Adrenal gland (tissue), 5 donors: ENCODE measurements at regions not wholly inside any gene's neighbourhood (a gene's known extent, or its start where the extent isn't known, plus 50 kb on each side); places are given as distances from the start of the nearest gene placed in this dataset.

Source experiments
- POLR2A ChIP-seq, 2 donors: fragments of 450-650 bp; IDR thresholded peaks; one replicate each; pipeline ENCODE4 v1.6.1; 2017; ENCODE audit warnings: antibody characterized with exemption in 2 of 2, mild to moderate bottlenecking in 2 of 2, moderate library complexity in 1 of 2
- TF ChIP-seq, protein P1 (sequence below), 6 experiments: fragments of 450-650 bp in 4 of 6; fragments of 200-600 bp in 2 of 6; sonication (generic) in 1 of 6; IDR thresholded peaks; 1 replicate in 5 of 6; 2 replicates in 1 of 6; pipeline versions ENCODE4 v1.5.1 to v1.8.0; 2016 to 2021; ENCODE audit warnings: antibody characterized with exemption in 6 of 6, mild to moderate bottlenecking in 2 of 6, moderate library complexity in 1 of 6
- donor health status: DM: no; HTN: no; CAD: no.

- no peak for TF ChIP-seq POLR2A (IDR thresholded peaks at IDR 0.05)
- TF ChIP-seq, protein P1, sequence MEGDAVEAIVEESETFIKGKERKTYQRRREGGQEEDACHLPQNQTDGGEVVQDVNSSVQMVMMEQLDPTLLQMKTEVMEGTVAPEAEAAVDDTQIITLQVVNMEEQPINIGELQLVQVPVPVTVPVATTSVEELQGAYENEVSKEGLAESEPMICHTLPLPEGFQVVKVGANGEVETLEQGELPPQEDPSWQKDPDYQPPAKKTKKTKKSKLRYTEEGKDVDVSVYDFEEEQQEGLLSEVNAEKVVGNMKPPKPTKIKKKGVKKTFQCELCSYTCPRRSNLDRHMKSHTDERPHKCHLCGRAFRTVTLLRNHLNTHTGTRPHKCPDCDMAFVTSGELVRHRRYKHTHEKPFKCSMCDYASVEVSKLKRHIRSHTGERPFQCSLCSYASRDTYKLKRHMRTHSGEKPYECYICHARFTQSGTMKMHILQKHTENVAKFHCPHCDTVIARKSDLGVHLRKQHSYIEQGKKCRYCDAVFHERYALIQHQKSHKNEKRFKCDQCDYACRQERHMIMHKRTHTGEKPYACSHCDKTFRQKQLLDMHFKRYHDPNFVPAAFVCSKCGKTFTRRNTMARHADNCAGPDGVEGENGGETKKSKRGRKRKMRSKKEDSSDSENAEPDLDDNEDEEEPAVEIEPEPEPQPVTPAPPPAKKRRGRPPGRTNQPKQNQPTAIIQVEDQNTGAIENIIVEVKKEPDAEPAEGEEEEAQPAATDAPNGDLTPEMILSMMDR (IDR thresholded peaks at IDR 0.05) = no peak
These were observed 398.1 kb downstream of the KIF2B start for GRCh38 chr17:54220829-54221228.
